ENCODE measurements at regions not wholly inside any gene's neighbourhood (a gene's known extent, or its start where the extent isn't known, plus 50 kb on each side); places are given as distances from the start of the nearest gene placed in this dataset.

- DNase-seq (ENCODE audit: low spot score) = no peak
- intact Hi-C loops (cut with DNase I) = no loop called here
Observed at GRCh38 chr18:77935342-77935741, 685.7 kb downstream of the GALR1 start.

- intact Hi-C loops (cut with DNase I) = no loop called here
- no peak for DNase-seq (ENCODE audit: low spot score)
Observed at GRCh38 chr18:77940566-77940965, 690.9 kb downstream of the GALR1 start.

- intact Hi-C loops (cut with DNase I) = no loop called here
- DNase-seq (ENCODE audit: low spot score) = no peak
Observed at GRCh38 chr18:77944533-77944932, 694.9 kb downstream of the GALR1 start.

- intact Hi-C loops (cut with DNase I) = no loop called here
- DNase-seq (ENCODE audit: low spot score) = no peak
Observed at GRCh38 chr18:77948567-77948966, 698.9 kb downstream of the GALR1 start.

- DNase-seq (ENCODE audit: low spot score) = no peak
- intact Hi-C loops (cut with DNase I) = no loop called here
Observed at GRCh38 chr18:77949355-77949973, 699.8 kb downstream of the GALR1 start.

GRCh38 chr18:77959248-77959647 is 709.6 kb downstream of the GALR1 start:
- intact Hi-C loops (cut with DNase I) = no loop called here
- DNase-seq (ENCODE audit: low spot score) = no peak

GRCh38 chr18:77960791-77961410 is 711.3 kb downstream of the GALR1 start:
- intact Hi-C loops (cut with DNase I) = no loop called here

GRCh38 chr18:77967071-77967470 is 717.4 kb downstream of the GALR1 start:
- intact Hi-C loops (cut with DNase I) = no loop called here
- DNase-seq (ENCODE audit: low spot score) = no peak

More at GRCh38 chr18:77960791-77961410, 711.3 kb downstream of the GALR1 start:
- DNase-seq (ENCODE audit: low spot score) = no peak

- DNase-seq (ENCODE audit: low spot score) = no peak
- intact Hi-C loops (cut with DNase I) = no loop called here
Observed at GRCh38 chr18:77967791-77968190, 718.1 kb downstream of the GALR1 start.

GRCh38 chr18:77969972-77970371 is 720.3 kb downstream of the GALR1 start:
- no peak for DNase-seq (ENCODE audit: low spot score)

GRCh38 chr18:77970814-77971213 is 721.2 kb downstream of the GALR1 start:
- no peak for DNase-seq (ENCODE audit: low spot score)
- intact Hi-C loops (cut with DNase I) = no loop called here

More at GRCh38 chr18:77969972-77970371, 720.3 kb downstream of the GALR1 start:
- intact Hi-C loops (cut with DNase I) = no loop called here

- intact Hi-C loops (cut with DNase I) = no loop called here
- no peak for DNase-seq (ENCODE audit: low spot score)
Observed at GRCh38 chr18:77973745-77974144, 724.1 kb downstream of the GALR1 start.

- intact Hi-C loops (cut with DNase I) = no loop called here
- no peak for DNase-seq (ENCODE audit: low spot score)
Observed at GRCh38 chr18:77974329-77974728, 724.7 kb downstream of the GALR1 start.

GRCh38 chr18:77977331-77977730 is 727.7 kb downstream of the GALR1 start:
- intact Hi-C loops (cut with DNase I) = no loop called here
- no peak for DNase-seq (ENCODE audit: low spot score)

GRCh38 chr18:77980275-77980674 is 730.6 kb downstream of the GALR1 start:
- intact Hi-C loops (cut with DNase I) = no loop called here
- DNase-seq (ENCODE audit: low spot score) = no peak

- intact Hi-C loops (cut with DNase I) = no loop called here
Observed at GRCh38 chr18:77981874-77982273, 732.2 kb downstream of the GALR1 start.

GRCh38 chr18:77983270-77983669 is 733.6 kb downstream of the GALR1 start:
- no peak for DNase-seq (ENCODE audit: low spot score)
- intact Hi-C loops (cut with DNase I) = no loop called here

More at GRCh38 chr18:77981874-77982273, 732.2 kb downstream of the GALR1 start:
- no peak for DNase-seq (ENCODE audit: low spot score)

GRCh38 chr18:77984178-77984577 is 734.5 kb downstream of the GALR1 start:
- intact Hi-C loops (cut with DNase I) = no loop called here
- DNase-seq (ENCODE audit: low spot score) = no peak

GRCh38 chr18:77984833-77985232 is 735.2 kb downstream of the GALR1 start:
- DNase-seq (ENCODE audit: low spot score) = no peak
- intact Hi-C loops (cut with DNase I) = no loop called here

- intact Hi-C loops (cut with DNase I) = no loop called here
Observed at GRCh38 chr18:77985526-77986281, 736.1 kb downstream of the GALR1 start.

GRCh38 chr18:77990131-77990530 is 740.5 kb downstream of the GALR1 start:
- intact Hi-C loops (cut with DNase I) = no loop called here
- no peak for DNase-seq (ENCODE audit: low spot score)

More at GRCh38 chr18:77985526-77986281, 736.1 kb downstream of the GALR1 start:
- no peak for DNase-seq (ENCODE audit: low spot score)
